ENCODE measurements at regions not wholly inside any gene's neighbourhood (a gene's known extent, or its start where the extent isn't known, plus 50 kb on each side); places are given as distances from the start of the nearest gene placed in this dataset.

- H3K36me3 Mint-ChIP-seq: no peaks in the 10 kb centered on the region
- DNase-seq (ENCODE audit: low spot score): no peak
- no peaks in the 10 kb centered on the region for H4K20me1 ChIP-seq (ENCODE audit: low read depth)
- no peaks in the 10 kb centered on the region for H3K36me3 ChIP-seq
- H3K4me2 ChIP-seq: no peak overlapping the region
- H3K27ac ChIP-seq: no peak overlapping the region
- no peaks in the 10 kb centered on the region for H3K4me1 ChIP-seq
- no peaks in the 10 kb centered on the region for H3K27me3 Mint-ChIP-seq (ENCODE audit: insufficient read depth, low read depth)
- no peaks in the 10 kb centered on the region for H3K4me1 Mint-ChIP-seq
- no peak overlapping the region for H3K4me3 ChIP-seq
- no peaks in the 10 kb centered on the region for H3K27me3 ChIP-seq
- H3F3A ChIP-seq (ENCODE audit: low read depth): no peaks in the 10 kb centered on the region
- no peak overlapping the region for H3K27ac Mint-ChIP-seq
- no peak overlapping the region for H2AFZ ChIP-seq (replicated peaks)
- H3K4me3 Mint-ChIP-seq: no peak overlapping the region
- H3K9me3 Mint-ChIP-seq: no peaks in the 10 kb centered on the region
- H3K9ac ChIP-seq: no peak overlapping the region
- H3K9me3 ChIP-seq (ENCODE audit: low read depth): no peaks in the 10 kb centered on the region
- no peaks in the 10 kb centered on the region for H3K79me2 ChIP-seq (ENCODE audit: low read depth)
- TF ChIP-seq EZH2phosphoT487 (IDR thresholded peaks at IDR 0.05) (no peak), CTCF (IDR thresholded peaks at IDR 0.05) (no peak), EZH2 (IDR thresholded peaks at IDR 0.05) (no peak)
Observed at GRCh38 chr1:67626861-67627235, 58.2 kb upstream of the GADD45A start.

- H3K4me1 ChIP-seq: no peaks in the 10 kb centered on the region
- H2AFZ ChIP-seq (replicated peaks): no peak overlapping the region
- H3K27me3 ChIP-seq: no peaks in the 10 kb centered on the region
- H3K36me3 ChIP-seq: no peaks in the 10 kb centered on the region
- Mint-ChIP-seq H3K4me1 (peaks cover 3% of the 10 kb centered on the region), H3K4me3 (no peak overlapping the region), H3K27ac (no peak overlapping the region), H3K27me3 (ENCODE audit: insufficient read depth, low read depth) (no peaks in the 10 kb centered on the region), H3K36me3 (no peaks in the 10 kb centered on the region), H3K9me3 (no peaks in the 10 kb centered on the region)
- H3K27ac ChIP-seq: no peak overlapping the region
- H3F3A ChIP-seq (ENCODE audit: low read depth): no peaks in the 10 kb centered on the region
- TF ChIP-seq EZH2phosphoT487 (IDR thresholded peaks at IDR 0.05) (no peak), CTCF (IDR thresholded peaks at IDR 0.05) (no peak), EZH2 (IDR thresholded peaks at IDR 0.05) (no peak)
- H3K9ac ChIP-seq: no peak overlapping the region
- H3K79me2 ChIP-seq (ENCODE audit: low read depth): no peaks in the 10 kb centered on the region
- H3K4me2 ChIP-seq: no peak overlapping the region
- no peak overlapping the region for H3K4me3 ChIP-seq
- no peak for DNase-seq (ENCODE audit: low spot score)
- H4K20me1 ChIP-seq (ENCODE audit: low read depth): no peaks in the 10 kb centered on the region
- no peaks in the 10 kb centered on the region for H3K9me3 ChIP-seq (ENCODE audit: low read depth)
Observed at GRCh38 chr1:67627336-67627735, 57.7 kb upstream of the GADD45A start.

GRCh38 chr1:67627906-67628305, 57.1 kb upstream of the GADD45A start:
- H3K27me3 ChIP-seq: no peaks in the 10 kb centered on the region
- Mint-ChIP-seq H3K4me3 (no peak overlapping the region), H3K4me1 (peaks cover 6% of the 10 kb centered on the region), H3K27ac (no peak overlapping the region), H3K36me3 (no peaks in the 10 kb centered on the region), H3K9me3 (no peaks in the 10 kb centered on the region), H3K27me3 (ENCODE audit: insufficient read depth, low read depth) (no peaks in the 10 kb centered on the region)
- H3K4me2 ChIP-seq: no peak overlapping the region
- H3F3A ChIP-seq (ENCODE audit: low read depth): no peaks in the 10 kb centered on the region
- no peak overlapping the region for H3K9ac ChIP-seq
- H3K79me2 ChIP-seq (ENCODE audit: low read depth): no peaks in the 10 kb centered on the region
- TF ChIP-seq EZH2phosphoT487 (IDR thresholded peaks at IDR 0.05) (no peak), EZH2 (IDR thresholded peaks at IDR 0.05) (no peak), CTCF (IDR thresholded peaks at IDR 0.05) (no peak)
- H2AFZ ChIP-seq (replicated peaks): no peak overlapping the region
- H4K20me1 ChIP-seq (ENCODE audit: low read depth): no peaks in the 10 kb centered on the region
- no peaks in the 10 kb centered on the region for H3K9me3 ChIP-seq (ENCODE audit: low read depth)
- H3K4me1 ChIP-seq: no peaks in the 10 kb centered on the region
- no peak for DNase-seq (ENCODE audit: low spot score)
- no peak overlapping the region for H3K27ac ChIP-seq
- H3K36me3 ChIP-seq: no peaks in the 10 kb centered on the region
- no peak overlapping the region for H3K4me3 ChIP-seq
